ENCODE measurements at regions not wholly inside any gene's neighbourhood (a gene's known extent, or its start where the extent isn't known, plus 50 kb on each side); places are given as distances from the start of the nearest gene placed in this dataset.

GRCh38 chr9:11326231-11326630 lies 713.4 kb upstream of the PTPRD start:
- no peak for TF ChIP-seq CTCF (IDR thresholded peaks at IDR 0.05)
- no peak for TF ChIP-seq ATF3 (CRISPR knock-in tag; conservative IDR thresholded peaks at IDR 0.05)
- TF ChIP-seq MAX (CRISPR knock-in tag; IDR thresholded peaks at IDR 0.05), result no peak
- TF ChIP-seq E2F1 (CRISPR knock-in tag; IDR thresholded peaks at IDR 0.05), result no peak
- no peak for TF ChIP-seq JUN (CRISPR knock-in tag; IDR thresholded peaks at IDR 0.05)
- no peak for TF ChIP-seq GABPB1 (CRISPR knock-in tag; IDR thresholded peaks at IDR 0.05)
- TF ChIP-seq USF2 (CRISPR knock-in tag; IDR thresholded peaks at IDR 0.05), result no peak
